ENCODE measurements at regions not wholly inside any gene's neighbourhood (a gene's known extent, or its start where the extent isn't known, plus 50 kb on each side); places are given as distances from the start of the nearest gene placed in this dataset.

- ATAC-seq, result no peak
Measured at GRCh38 chr2:37544591-37545031, 126.8 kb downstream of the CDC42EP3 start.

GRCh38 chr2:37549598-37549997 lies 121.8 kb downstream of the CDC42EP3 start:
- Histone ChIP-seq H3K27me3 (no peaks in the 10 kb centered on the region), H3K27ac (no peak overlapping the region), H3K36me3 (no peaks in the 10 kb centered on the region), H3K4me3 (no peak overlapping the region), H3K4me1 (peaks cover 0 to 9% (median 0%) of the 10 kb centered on the region in 12 donors), H3K9me3 (no peaks in the 10 kb centered on the region)
- intact Hi-C loops (cut with DNase I), result loop anchor here in 1 of 10 donors (10.0 kb wide), 1 partner anchor 135 kb away; no protein-coding TSS in a partner anchor
- ATAC-seq, result no peak
- TF ChIP-seq POLR2A (IDR thresholded peaks at IDR 0.05) (no peak), CTCF (IDR thresholded peaks at IDR 0.05) (no peak)
- 65 to 80% (median 68%) methylated on average over 4 of the region's 4 CpGs for WGBS, 4 donors
- no peak for DNase-seq

More at GRCh38 chr2:37544591-37545031, 126.8 kb downstream of the CDC42EP3 start:
- H3K27me3 ChIP-seq, result no peaks in the 10 kb centered on the region
- intact Hi-C loops (cut with DNase I), result loop anchor here in 2 of 10 donors (5.0 to 10.0 kb wide), 2 partner anchors 130 to 333 kb away; no protein-coding TSS in a partner anchor
- no peak overlapping the region for H3K27ac ChIP-seq
- peaks cover 0 to 6% (median 0%) of the 10 kb centered on the region in 12 donors for H3K4me1 ChIP-seq
- no peak for TF ChIP-seq CTCF (IDR thresholded peaks at IDR 0.05)
- no peak for TF ChIP-seq POLR2A (IDR thresholded peaks at IDR 0.05)
- no peaks in the 10 kb centered on the region for H3K36me3 ChIP-seq
- DNase-seq, result no peak
- H3K9me3 ChIP-seq, result no peaks in the 10 kb centered on the region
- no peak overlapping the region for H3K4me3 ChIP-seq
- 45 to 94% (median 71%) methylated on average over 1 of the region's 1 CpG for WGBS, 4 donors

GRCh38 chr2:37550190-37550589 lies 121.3 kb downstream of the CDC42EP3 start:
- Histone ChIP-seq H3K27me3 (no peaks in the 10 kb centered on the region), H3K4me1 (peaks cover 0 to 12% (median 0%) of the 10 kb centered on the region in 12 donors), H3K4me3 (no peak overlapping the region), H3K36me3 (no peaks in the 10 kb centered on the region), H3K27ac (no peak overlapping the region), H3K9me3 (no peaks in the 10 kb centered on the region)
- ATAC-seq (no peak), DNase-seq (no peak)
- TF ChIP-seq POLR2A (IDR thresholded peaks at IDR 0.05) (no peak), CTCF (IDR thresholded peaks at IDR 0.05) (no peak)
- intact Hi-C loops (cut with DNase I), result no loop called here

- Histone ChIP-seq H3K9me3 (no peaks in the 10 kb centered on the region), H3K4me1 (peaks cover 0 to 14% (median 0%) of the 10 kb centered on the region in 12 donors), H3K27me3 (no peaks in the 10 kb centered on the region), H3K27ac (no peak overlapping the region), H3K36me3 (no peaks in the 10 kb centered on the region), H3K4me3 (no peak overlapping the region)
- intact Hi-C loops (cut with DNase I), result no loop called here
- DNase-seq, result no peak
- ATAC-seq, result no peak
- 63 to 79% (median 74%) methylated on average over 3 of the region's 3 CpGs for WGBS, 4 donors
- TF ChIP-seq CTCF (IDR thresholded peaks at IDR 0.05) (no peak), POLR2A (IDR thresholded peaks at IDR 0.05) (no peak)
Measured at GRCh38 chr2:37551783-37552182, 119.7 kb downstream of the CDC42EP3 start.
